Gastroesophageal sphincter (tissue), 4 donors: ENCODE measurements at regions not wholly inside any gene's neighbourhood (a gene's known extent, or its start where the extent isn't known, plus 50 kb on each side); places are given as distances from the start of the nearest gene placed in this dataset.

ENCODE experiments used
- ATAC-seq: fragments of 150-250 bp; one replicate; pipeline ENCODE4 v1.9.1; 2016; ENCODE audit warnings: mild to moderate bottlenecking, moderate library complexity
- H3K27ac ChIP-seq, 4 donors: fragments of 200-600 bp; sonication (generic) in 3 of 4; 1 replicate in 3 of 4; 2 replicates in 1 of 4; pipeline ENCODE4 v1.5.1; 2016 to 2019
- H3K27me3 ChIP-seq: fragments of 200-600 bp; sonication (generic); one replicate; pipeline ENCODE4 v1.5.1; 2019
- H3K36me3 ChIP-seq, 2 donors: fragments of 200-600 bp; sonication (generic); one replicate each; pipeline ENCODE4 v1.5.1; 2019; ENCODE audit warnings: control low read depth in 1 of 2
- H3K4me1 ChIP-seq, 3 donors: fragments of 200-600 bp; sonication (generic); 1 replicate in 2 of 3; 2 replicates in 1 of 3; pipeline ENCODE4 v1.5.1; 2016 to 2019; ENCODE audit warnings: control low read depth in 2 of 3
- H3K4me3 ChIP-seq, 2 donors: fragments of 200-600 bp; sonication (generic); one replicate each; pipeline ENCODE4 v1.5.1; 2019; ENCODE audit warnings: mild to moderate bottlenecking in 1 of 2, moderate library complexity in 1 of 2
- H3K9me3 ChIP-seq, 3 donors: fragments of 200-600 bp; sonication (generic); one replicate each; pipeline ENCODE4 v1.5.1; 2017 to 2019; ENCODE audit warnings: control low read depth in 2 of 3
- EP300 ChIP-seq: sonication (generic); formaldehyde crosslinking; IDR thresholded peaks from one replicate; pipeline ENCODE4 v1.6.1; 2017; ENCODE audit warnings: antibody characterized with exemption, mild to moderate bottlenecking
- POLR2A ChIP-seq, 2 donors: fragments of 450-650 bp; IDR thresholded peaks; one replicate each; pipeline ENCODE4 v1.6.1; 2017; ENCODE audit warnings: antibody characterized with exemption in 2 of 2, mild to moderate bottlenecking in 2 of 2, moderate library complexity in 1 of 2
- POLR2AphosphoS5 ChIP-seq: sonication (generic); formaldehyde crosslinking; IDR thresholded peaks from one replicate; pipeline ENCODE4 v1.6.1; 2017; ENCODE audit warnings: antibody characterized with exemption
- WGBS, 2 donors: methylation state at CpG; one replicate each; pipeline ENCODE4 v1.1.5; 2018; ENCODE audit warnings: low coverage in 1 of 2; 5-methylcytosine and 5-hydroxymethylcytosine counted together
- TF ChIP-seq, protein P1 (sequence below), 4 experiments: fragments of 200-600 bp in 2 of 4; fragments of 450-650 bp in 2 of 4; sonication (generic) in 1 of 4; IDR thresholded peaks; one replicate each; pipeline ENCODE4 v1.5.1; 2017 to 2019; ENCODE audit warnings: antibody characterized with exemption in 4 of 4, mild to moderate bottlenecking in 2 of 4, moderate library complexity in 2 of 4

GRCh38 chr5:105640328-105640727 is 2030.4 kb downstream of the EFNA5 start:
- ATAC-seq, result no peak
- H3K27ac ChIP-seq, result no peak overlapping the region
- H3K9me3 ChIP-seq, result no peaks in the 10 kb centered on the region
- no peaks in the 10 kb centered on the region for H3K36me3 ChIP-seq
- H3K27me3 ChIP-seq, result no peaks in the 10 kb centered on the region
- no peak overlapping the region for H3K4me3 ChIP-seq
- no peaks in the 10 kb centered on the region for H3K4me1 ChIP-seq
- no peak for TF ChIP-seq POLR2AphosphoS5
- TF ChIP-seq, protein P1, sequence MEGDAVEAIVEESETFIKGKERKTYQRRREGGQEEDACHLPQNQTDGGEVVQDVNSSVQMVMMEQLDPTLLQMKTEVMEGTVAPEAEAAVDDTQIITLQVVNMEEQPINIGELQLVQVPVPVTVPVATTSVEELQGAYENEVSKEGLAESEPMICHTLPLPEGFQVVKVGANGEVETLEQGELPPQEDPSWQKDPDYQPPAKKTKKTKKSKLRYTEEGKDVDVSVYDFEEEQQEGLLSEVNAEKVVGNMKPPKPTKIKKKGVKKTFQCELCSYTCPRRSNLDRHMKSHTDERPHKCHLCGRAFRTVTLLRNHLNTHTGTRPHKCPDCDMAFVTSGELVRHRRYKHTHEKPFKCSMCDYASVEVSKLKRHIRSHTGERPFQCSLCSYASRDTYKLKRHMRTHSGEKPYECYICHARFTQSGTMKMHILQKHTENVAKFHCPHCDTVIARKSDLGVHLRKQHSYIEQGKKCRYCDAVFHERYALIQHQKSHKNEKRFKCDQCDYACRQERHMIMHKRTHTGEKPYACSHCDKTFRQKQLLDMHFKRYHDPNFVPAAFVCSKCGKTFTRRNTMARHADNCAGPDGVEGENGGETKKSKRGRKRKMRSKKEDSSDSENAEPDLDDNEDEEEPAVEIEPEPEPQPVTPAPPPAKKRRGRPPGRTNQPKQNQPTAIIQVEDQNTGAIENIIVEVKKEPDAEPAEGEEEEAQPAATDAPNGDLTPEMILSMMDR (IDR thresholded peaks at IDR 0.05), result no peak
- TF ChIP-seq EP300, result no peak
- TF ChIP-seq POLR2A (IDR thresholded peaks at IDR 0.05), result no peak
- WGBS, 2 donors, result 60 to 100% methylated on average over 1 to 2 of the region's 14 CpGs

DNA sequence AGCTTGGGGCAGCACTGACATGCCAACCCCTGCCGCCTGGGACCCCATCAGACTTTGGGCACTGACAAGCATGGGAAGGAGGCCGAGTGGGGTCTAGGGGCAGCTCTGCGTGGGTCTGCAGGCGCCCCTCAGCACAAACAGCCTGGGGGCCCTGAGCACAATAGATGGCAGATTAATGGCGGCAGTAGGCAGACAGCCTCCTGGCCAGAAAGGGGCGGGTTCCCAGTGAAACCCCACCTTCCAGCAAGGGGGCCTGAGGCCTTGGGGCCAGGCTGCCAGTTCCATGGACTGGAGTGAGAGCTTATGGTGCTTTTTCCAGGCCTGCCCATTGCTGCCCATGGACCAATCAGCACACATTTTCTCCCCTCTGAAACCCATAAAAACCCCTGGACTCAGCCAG is 2031.2 kb downstream of the EFNA5 start:
- Histone ChIP-seq H3K9me3 (no peaks in the 10 kb centered on the region), H3K27ac (no peak overlapping the region), H3K27me3 (no peaks in the 10 kb centered on the region), H3K4me3 (no peak overlapping the region), H3K4me1 (no peaks in the 10 kb centered on the region), H3K36me3 (no peaks in the 10 kb centered on the region)
- ATAC-seq, result no peak
- whole genome bisulfite sequencing, 2 donors, result 100% methylated on average over 1 of the region's 6 CpGs
- no peak for TF ChIP-seq POLR2AphosphoS5
- TF ChIP-seq, protein P1 (IDR thresholded peaks at IDR 0.05), result no peak
- TF ChIP-seq POLR2A (IDR thresholded peaks at IDR 0.05), result no peak
- TF ChIP-seq EP300, result no peak

- no peak overlapping the region for H3K27ac ChIP-seq
- 80 to 86% methylated on average over 2 to 5 of the region's 9 CpGs for WGBS, 2 donors
- H3K4me1 ChIP-seq, result no peaks in the 10 kb centered on the region
- ATAC-seq, result no peak
- no peak overlapping the region for H3K4me3 ChIP-seq
- TF ChIP-seq, protein P1 (IDR thresholded peaks at IDR 0.05), result no peak
- TF ChIP-seq POLR2A (IDR thresholded peaks at IDR 0.05) (no peak), EP300 (no peak)
- H3K9me3 ChIP-seq, result no peaks in the 10 kb centered on the region
- no peaks in the 10 kb centered on the region for H3K36me3 ChIP-seq
- no peaks in the 10 kb centered on the region for H3K27me3 ChIP-seq
These were observed 2031.7 kb downstream of the EFNA5 start for GRCh38 chr5:105639068-105639467.

DNA sequence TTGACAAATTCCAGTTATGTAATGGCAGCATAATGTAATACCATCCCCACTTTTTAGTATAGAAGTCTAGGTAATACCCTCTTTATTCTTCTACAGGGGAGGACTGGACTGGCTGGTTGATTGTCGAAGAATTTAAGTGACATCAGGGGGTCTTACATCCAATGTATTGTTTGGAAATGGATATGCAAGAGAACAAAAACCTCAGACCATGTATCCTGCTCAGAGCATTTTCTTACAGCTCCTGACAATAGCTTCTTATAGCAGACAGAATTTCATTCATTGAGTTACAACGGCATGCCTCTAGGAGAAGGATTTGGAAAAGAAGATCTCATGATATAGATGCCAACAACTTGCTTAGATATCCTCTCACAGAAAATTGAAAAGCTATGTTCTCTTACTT is 2032.3 kb downstream of the EFNA5 start:
- H3K27ac ChIP-seq, result no peak overlapping the region
- WGBS, 2 donors, result 83 to 87% methylated on average over 2 of the region's 2 CpGs
- no peaks in the 10 kb centered on the region for H3K9me3 ChIP-seq
- H3K36me3 ChIP-seq, result no peaks in the 10 kb centered on the region
- no peak for TF ChIP-seq POLR2A (IDR thresholded peaks at IDR 0.05)
- TF ChIP-seq POLR2AphosphoS5, result no peak
- TF ChIP-seq, protein P1 (IDR thresholded peaks at IDR 0.05), result no peak
- TF ChIP-seq EP300, result no peak
- ATAC-seq, result no peak
- no peaks in the 10 kb centered on the region for H3K4me1 ChIP-seq
- no peaks in the 10 kb centered on the region for H3K27me3 ChIP-seq
- no peak overlapping the region for H3K4me3 ChIP-seq

- Histone ChIP-seq H3K4me3 (no peak overlapping the region), H3K9me3 (no peaks in the 10 kb centered on the region), H3K4me1 (no peaks in the 10 kb centered on the region), H3K36me3 (no peaks in the 10 kb centered on the region), H3K27me3 (no peaks in the 10 kb centered on the region), H3K27ac (no peak overlapping the region)
- no peak for ATAC-seq
- 65 to 71% methylated on average over 2 of the region's 2 CpGs for WGBS, 2 donors
- no peak for TF ChIP-seq EP300
- TF ChIP-seq, protein P1 (IDR thresholded peaks at IDR 0.05), result no peak
- no peak for TF ChIP-seq POLR2AphosphoS5
- no peak for TF ChIP-seq POLR2A (IDR thresholded peaks at IDR 0.05)
These were observed 2038.7 kb downstream of the EFNA5 start for GRCh38 chr5:105632043-105632442.
